C4-2B (cell line): ENCODE measurements at regions not wholly inside any gene's neighbourhood (a gene's known extent, or its start where the extent isn't known, plus 50 kb on each side); places are given as distances from the start of the nearest gene placed in this dataset.

Source experiments
- H3K27ac ChIP-seq: fragments of 450-650 bp; 2 replicates; pipeline ENCODE4 v1.5.1; 2017
- CTCF ChIP-seq: fragments of 450-650 bp; conservative IDR thresholded peaks from 2 replicates; pipeline ENCODE4 v1.5.1; 2017; ENCODE audit warnings: mild to moderate bottlenecking
- ZFX ChIP-seq: fragments of 450-650 bp; IDR thresholded peaks from 2 replicates; pipeline ENCODE4 v1.6.1; 2017

GRCh38 chr4:138510053-138510452 is 267.9 kb upstream of the SLC7A11 start:
- H3K27ac ChIP-seq: no peak overlapping the region
- no peak for TF ChIP-seq ZFX
- TF ChIP-seq CTCF: no peak

GRCh38 chr4:138509346-138509745 is 267.2 kb upstream of the SLC7A11 start:
- TF ChIP-seq ZFX: no peak
- TF ChIP-seq CTCF: no peak
- no peak overlapping the region for H3K27ac ChIP-seq

GRCh38 chr4:138507522-138507921 is 265.4 kb upstream of the SLC7A11 start:
- TF ChIP-seq ZFX (no peak), CTCF (no peak)
- H3K27ac ChIP-seq: no peak overlapping the region

GRCh38 chr4:138501614-138502013 is 259.5 kb upstream of the SLC7A11 start:
- no peak overlapping the region for H3K27ac ChIP-seq
- no peak for TF ChIP-seq CTCF

- TF ChIP-seq ZFX: no peak
- TF ChIP-seq CTCF: no peak
These were observed 258.7 kb upstream of the SLC7A11 start for GRCh38 chr4:138500869-138501268.

GRCh38 chr4:138499627-138500026 is 257.5 kb upstream of the SLC7A11 start:
- TF ChIP-seq ZFX (no peak), CTCF (no peak)
- no peak overlapping the region for H3K27ac ChIP-seq

More at GRCh38 chr4:138500869-138501268, 258.7 kb upstream of the SLC7A11 start:
- no peak overlapping the region for H3K27ac ChIP-seq

GRCh38 chr4:138494931-138495330 is 252.8 kb upstream of the SLC7A11 start:
- TF ChIP-seq ZFX (no peak), CTCF (peak; percentile 10; the same call in 1 of the 2 replicates)

More at GRCh38 chr4:138494931-138495330, 252.8 kb upstream of the SLC7A11 start:
- no peak overlapping the region for H3K27ac ChIP-seq
